Central memory CD8-positive, alpha-beta T cell (primary cell): ENCODE measurements at regions not wholly inside any gene's neighbourhood (a gene's known extent, or its start where the extent isn't known, plus 50 kb on each side); places are given as distances from the start of the nearest gene placed in this dataset.

Experiments used
- ATAC-seq: fragments of 150-1000 bp; cut with Tn5 transposase; replicated peaks from 2 replicates; pipeline ENCODE4 v1.10.0; 2022; ENCODE audit warnings: mild to moderate bottlenecking, moderate FRiP score, moderate number of reproducible peaks; ENCODE audit not compliant: poor library complexity, severe bottlenecking; ENCODE audit errors: extremely low read depth
- DNase-seq, 2 donors: peaks; one replicate each; pipeline ENCODE4 v3.0.0; 2021; ENCODE audit warnings: low spot score in 2 of 2
- H3K27ac Mint-ChIP-seq: one replicate; pipeline ENCODE4 v1.8.0; 2022; ENCODE audit warnings: low read depth, mild to moderate bottlenecking, moderate library complexity, mixed read lengths
- H3K27me3 Mint-ChIP-seq: one replicate; pipeline ENCODE4 v1.8.0; 2022; ENCODE audit warnings: mixed read lengths
- H3K36me3 Mint-ChIP-seq: one replicate; pipeline ENCODE4 v1.8.0; 2022; ENCODE audit warnings: mild to moderate bottlenecking, moderate library complexity, mixed read lengths; ENCODE audit not compliant: insufficient read depth
- H3K4me1 Mint-ChIP-seq: one replicate; pipeline ENCODE4 v1.8.0; 2022; ENCODE audit warnings: mixed read lengths
- H3K4me3 Mint-ChIP-seq: one replicate; pipeline ENCODE4 v1.8.0; 2022; ENCODE audit warnings: mild to moderate bottlenecking, moderate library complexity, mixed read lengths
- H3K9me3 Mint-ChIP-seq: one replicate; pipeline ENCODE4 v1.8.0; 2022; ENCODE audit warnings: mixed read lengths

GRCh38 chr5:2131826-2132496 is 249.2 kb upstream of the IRX4 start:
- no peaks in the 10 kb centered on the region for H3K9me3 Mint-ChIP-seq
- DNase-seq (no peak), ATAC-seq (no peak)
- H3K27me3 Mint-ChIP-seq: peaks cover 17% of the 10 kb centered on the region
- no peaks in the 10 kb centered on the region for H3K36me3 Mint-ChIP-seq
- no peak overlapping the region for H3K4me3 Mint-ChIP-seq
- no peaks in the 10 kb centered on the region for H3K4me1 Mint-ChIP-seq
- H3K27ac Mint-ChIP-seq: no peak overlapping the region

DNA sequence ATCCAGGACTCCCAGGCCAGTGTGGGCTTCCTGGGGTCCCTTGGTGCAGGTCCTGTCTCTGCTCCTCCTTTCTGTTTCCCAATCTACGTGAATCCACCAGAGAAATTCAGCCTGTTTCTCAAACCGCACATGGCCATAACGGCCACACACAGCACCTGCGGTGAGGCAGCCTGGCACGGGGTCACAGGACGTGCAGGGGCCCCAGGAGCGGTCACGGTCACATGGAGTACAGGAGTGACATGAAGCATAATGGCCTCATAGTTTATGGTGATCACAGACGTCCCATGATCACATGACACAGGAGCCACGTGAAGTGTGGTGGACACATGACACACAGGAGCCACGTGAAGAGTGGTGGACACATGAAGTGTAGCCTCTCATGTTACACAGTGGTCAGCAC is 248.5 kb upstream of the IRX4 start:
- H3K9me3 Mint-ChIP-seq: no peaks in the 10 kb centered on the region
- H3K27ac Mint-ChIP-seq: no peak overlapping the region
- no peak overlapping the region for H3K4me3 Mint-ChIP-seq
- no peak for ATAC-seq
- peaks cover 17% of the 10 kb centered on the region for H3K27me3 Mint-ChIP-seq
- no peaks in the 10 kb centered on the region for H3K36me3 Mint-ChIP-seq
- DNase-seq: no peak
- H3K4me1 Mint-ChIP-seq: no peaks in the 10 kb centered on the region

GRCh38 chr5:2130361-2130760 is 247.6 kb upstream of the IRX4 start:
- DNase-seq (no peak), ATAC-seq (no peak)
- Mint-ChIP-seq H3K4me1 (no peaks in the 10 kb centered on the region), H3K36me3 (no peaks in the 10 kb centered on the region), H3K27me3 (peaks cover 23% of the 10 kb centered on the region), H3K4me3 (no peak overlapping the region), H3K27ac (no peak overlapping the region), H3K9me3 (no peaks in the 10 kb centered on the region)

DNA sequence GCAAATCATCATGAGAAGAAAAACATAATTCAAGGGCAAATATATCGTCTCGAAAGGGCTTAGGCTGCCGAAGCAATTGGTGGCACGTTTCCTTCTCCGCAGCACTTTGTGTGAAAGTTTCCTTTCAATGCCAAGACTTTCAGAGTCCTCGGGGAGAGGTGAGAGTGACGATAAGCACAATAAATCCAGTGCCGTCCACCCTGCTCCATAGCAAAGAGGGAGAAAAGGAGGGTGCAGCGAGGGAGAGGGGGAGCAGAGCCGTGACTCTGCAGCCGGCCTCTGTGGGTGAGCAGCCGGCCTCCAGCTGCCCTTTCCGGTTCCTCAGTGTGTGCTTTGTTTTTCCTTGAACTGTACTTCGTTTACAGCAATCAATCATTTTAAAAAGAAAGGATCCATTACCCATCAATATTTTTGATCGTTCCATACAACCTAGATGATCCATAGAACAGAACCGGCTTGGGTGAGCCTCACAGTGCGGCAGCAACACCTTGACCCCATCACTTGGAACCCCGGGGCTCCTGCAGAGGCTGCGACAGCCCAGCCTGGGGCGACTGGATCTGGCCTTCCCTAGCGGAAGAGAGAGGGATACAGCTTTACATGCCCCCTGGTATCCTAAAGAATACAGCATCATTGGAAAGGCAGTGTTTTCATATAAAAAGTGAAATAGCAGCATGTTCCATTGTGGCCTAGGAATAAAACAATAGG is 247.0 kb upstream of the IRX4 start:
- H3K9me3 Mint-ChIP-seq: no peaks in the 10 kb centered on the region
- no peaks in the 10 kb centered on the region for H3K4me1 Mint-ChIP-seq

DNA sequence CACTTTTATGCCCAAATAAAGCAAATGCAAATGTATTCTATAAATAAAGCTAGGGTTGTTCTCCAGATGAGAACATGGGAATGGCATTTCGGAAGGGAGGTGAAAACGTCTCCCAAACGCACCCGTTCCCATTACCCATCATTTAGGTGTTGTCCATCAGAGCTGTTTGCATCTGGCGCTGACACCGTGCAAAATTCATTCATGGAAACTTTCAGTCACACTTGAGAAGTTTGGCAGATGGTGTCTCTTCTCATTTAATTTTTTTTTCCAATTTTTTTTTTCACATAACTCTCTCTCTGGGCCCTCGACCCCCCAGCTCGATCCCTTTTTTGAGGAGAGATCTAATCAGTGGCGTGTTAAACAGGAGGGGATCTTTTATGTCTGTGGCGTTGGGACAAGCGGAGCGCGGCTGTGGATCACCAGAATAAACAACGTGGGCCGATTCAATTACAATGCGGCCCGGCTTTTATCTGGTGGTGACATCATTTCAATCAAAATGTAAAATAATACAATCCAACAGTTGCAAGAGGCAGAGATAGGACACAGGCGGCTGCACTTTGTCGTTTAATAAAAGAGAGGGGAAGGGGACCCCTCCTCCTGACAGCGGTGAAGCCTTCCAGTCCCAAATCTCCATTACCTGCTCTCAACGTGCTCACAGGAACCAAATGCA is 246.1 kb upstream of the IRX4 start:
- no peaks in the 10 kb centered on the region for H3K4me1 Mint-ChIP-seq
- no peak for ATAC-seq

More for the DNA sequence above, 247.0 kb upstream of the IRX4 start:
- ATAC-seq: no peak
- H3K27me3 Mint-ChIP-seq: peaks cover 29% of the 10 kb centered on the region
- no peaks in the 10 kb centered on the region for H3K36me3 Mint-ChIP-seq
- no peak overlapping the region for H3K27ac Mint-ChIP-seq
- DNase-seq: no peak
- no peak overlapping the region for H3K4me3 Mint-ChIP-seq

DNA sequence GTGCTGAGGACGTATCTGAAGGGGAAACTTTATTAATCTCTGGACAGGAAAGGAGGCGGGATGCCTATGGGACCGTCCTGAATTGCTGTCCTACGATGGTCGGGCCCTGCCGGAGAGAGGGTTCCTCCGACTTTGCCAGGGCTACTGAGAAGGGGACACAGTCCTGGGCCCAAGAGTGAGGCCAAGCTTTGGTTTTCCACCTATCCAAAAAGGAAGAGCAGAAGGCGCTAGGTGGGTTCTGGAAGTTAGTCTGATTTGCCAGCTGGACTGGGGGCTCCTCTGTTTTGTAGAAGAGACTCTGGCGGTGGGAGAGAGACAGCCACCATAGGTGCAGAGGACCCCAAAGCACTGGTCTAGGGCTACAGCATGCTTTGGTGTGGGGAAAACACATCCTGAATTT is 243.8 kb upstream of the IRX4 start:
- Mint-ChIP-seq H3K4me3 (no peak overlapping the region), H3K36me3 (no peaks in the 10 kb centered on the region), H3K9me3 (no peaks in the 10 kb centered on the region), H3K27ac (no peak overlapping the region), H3K27me3 (peaks cover 56% of the 10 kb centered on the region), H3K4me1 (no peaks in the 10 kb centered on the region)
- DNase-seq (no peak), ATAC-seq (no peak)

More for the DNA sequence above, 246.1 kb upstream of the IRX4 start:
- peaks cover 38% of the 10 kb centered on the region for H3K27me3 Mint-ChIP-seq
- no peak for DNase-seq
- H3K27ac Mint-ChIP-seq: no peak overlapping the region
- H3K36me3 Mint-ChIP-seq: no peaks in the 10 kb centered on the region
- no peaks in the 10 kb centered on the region for H3K9me3 Mint-ChIP-seq
- H3K4me3 Mint-ChIP-seq: no peak overlapping the region

DNA sequence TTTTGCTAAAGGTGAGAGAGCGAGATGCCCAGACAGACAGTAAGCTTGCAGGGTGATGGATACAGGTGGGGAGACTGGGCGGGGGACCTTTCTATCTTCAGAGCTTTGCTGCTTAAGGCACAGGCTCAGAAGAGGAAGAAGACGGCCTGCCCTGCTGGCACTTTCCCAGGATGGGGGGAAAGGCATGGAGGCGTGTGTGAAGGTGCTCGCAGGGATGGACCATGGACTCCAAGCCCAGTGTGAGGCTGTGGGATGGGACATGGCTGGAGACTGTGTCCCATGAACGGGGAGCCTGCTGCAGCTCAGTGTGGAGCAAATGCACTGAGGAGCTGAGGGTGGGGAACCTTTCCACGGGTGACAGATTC is 243.2 kb upstream of the IRX4 start:
- no peaks in the 10 kb centered on the region for H3K9me3 Mint-ChIP-seq
- H3K27me3 Mint-ChIP-seq: peaks cover 62% of the 10 kb centered on the region
- no peak overlapping the region for H3K4me3 Mint-ChIP-seq
- ATAC-seq (no peak), DNase-seq (no peak)
- no peak overlapping the region for H3K27ac Mint-ChIP-seq
- no peaks in the 10 kb centered on the region for H3K4me1 Mint-ChIP-seq
- H3K36me3 Mint-ChIP-seq: no peaks in the 10 kb centered on the region

GRCh38 chr5:2125171-2125900 is 242.6 kb upstream of the IRX4 start:
- Mint-ChIP-seq H3K27ac (no peak overlapping the region), H3K36me3 (no peaks in the 10 kb centered on the region), H3K4me1 (no peaks in the 10 kb centered on the region), H3K9me3 (no peaks in the 10 kb centered on the region), H3K27me3 (peaks cover 67% of the 10 kb centered on the region), H3K4me3 (no peak overlapping the region)
- ATAC-seq (no peak), DNase-seq (no peak)

- no peaks in the 10 kb centered on the region for H3K9me3 Mint-ChIP-seq
- H3K27me3 Mint-ChIP-seq: peaks cover 67% of the 10 kb centered on the region
- no peaks in the 10 kb centered on the region for H3K36me3 Mint-ChIP-seq
- no peak for ATAC-seq
- H3K4me3 Mint-ChIP-seq: no peak overlapping the region
- H3K27ac Mint-ChIP-seq: no peak overlapping the region
- no peak for DNase-seq
- no peaks in the 10 kb centered on the region for H3K4me1 Mint-ChIP-seq
Observed at GRCh38 chr5:2124434-2125170, 241.9 kb upstream of the IRX4 start.

- peaks cover 67% of the 10 kb centered on the region for H3K27me3 Mint-ChIP-seq
- no peak for DNase-seq
- no peaks in the 10 kb centered on the region for H3K4me1 Mint-ChIP-seq
- H3K4me3 Mint-ChIP-seq: no peak overlapping the region
- no peak for ATAC-seq
- H3K27ac Mint-ChIP-seq: no peak overlapping the region
- H3K9me3 Mint-ChIP-seq: no peaks in the 10 kb centered on the region
- no peaks in the 10 kb centered on the region for H3K36me3 Mint-ChIP-seq
Observed at GRCh38 chr5:2123874-2124273, 241.1 kb upstream of the IRX4 start.

GRCh38 chr5:2120361-2120760 is 237.6 kb upstream of the IRX4 start:
- Mint-ChIP-seq H3K27ac (no peak overlapping the region), H3K36me3 (no peaks in the 10 kb centered on the region), H3K9me3 (no peaks in the 10 kb centered on the region), H3K4me1 (no peaks in the 10 kb centered on the region), H3K27me3 (peaks cover 47% of the 10 kb centered on the region), H3K4me3 (no peak overlapping the region)
- DNase-seq (no peak), ATAC-seq (no peak)

DNA sequence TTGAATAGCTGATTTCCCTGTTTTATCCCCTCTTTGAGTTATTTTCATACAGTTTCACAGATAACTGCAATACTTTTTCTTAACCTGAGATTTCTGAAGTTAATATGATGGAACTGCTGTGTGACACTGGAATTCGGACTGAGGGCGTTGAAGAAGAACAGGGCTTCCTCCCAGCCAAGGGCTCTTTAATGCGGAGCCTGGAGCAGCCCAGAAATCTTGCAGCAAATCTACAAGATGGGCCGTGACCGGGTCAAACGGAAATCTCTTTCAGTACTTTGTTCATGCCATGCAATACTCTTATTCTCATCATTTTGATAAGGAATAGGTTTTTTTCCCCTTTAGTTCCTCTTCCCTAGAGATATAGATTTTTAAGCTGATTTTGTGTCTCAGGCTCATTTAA is 236.8 kb upstream of the IRX4 start:
- H3K9me3 Mint-ChIP-seq: no peaks in the 10 kb centered on the region
- no peaks in the 10 kb centered on the region for H3K4me1 Mint-ChIP-seq
- DNase-seq (no peak), ATAC-seq (no peak)
- no peak overlapping the region for H3K4me3 Mint-ChIP-seq
- H3K27ac Mint-ChIP-seq: no peak overlapping the region
- H3K36me3 Mint-ChIP-seq: no peaks in the 10 kb centered on the region
- H3K27me3 Mint-ChIP-seq: peaks cover 43% of the 10 kb centered on the region
